MM.1S (cell line): ENCODE measurements at regions not wholly inside any gene's neighbourhood (a gene's known extent, or its start where the extent isn't known, plus 50 kb on each side); places are given as distances from the start of the nearest gene placed in this dataset.

Source experiments
- DNase-seq: peaks from one replicate; pipeline ENCODE4 v3.0.0-alpha.2; 2015
- H2AFZ ChIP-seq: fragments of 300-600 bp; sonication (generic); 2 replicates; pipeline ENCODE4 v1.6.0; 2016; ENCODE audit warnings: antibody characterized with exemption, low read length
- H3F3A ChIP-seq: fragments of 300-600 bp; sonication (generic); 2 replicates; pipeline ENCODE4 v1.6.1; 2016; ENCODE audit warnings: mild to moderate bottlenecking, antibody characterized with exemption, low read length, moderate library complexity, mixed read lengths; ENCODE audit not compliant: insufficient read depth
- H3K27ac ChIP-seq: fragments of 300-600 bp; sonication (generic); 2 replicates; pipeline ENCODE4 v1.5.1; 2016; ENCODE audit warnings: mild to moderate bottlenecking, low read length
- H3K27me3 ChIP-seq: fragments of 300-600 bp; sonication (generic); replicated peaks from 2 replicates; pipeline ENCODE4 v1.6.0; 2016; ENCODE audit warnings: low read length; ENCODE audit not compliant: insufficient read depth
- H3K36me3 ChIP-seq: fragments of 300-600 bp; sonication (generic); replicated peaks from 2 replicates; pipeline ENCODE4 v1.6.1; 2016; ENCODE audit warnings: mild to moderate bottlenecking, low read length, mixed read lengths; ENCODE audit not compliant: insufficient read depth
- H3K4me1 ChIP-seq: fragments of 300-600 bp; sonication (generic); 2 replicates; pipeline ENCODE4 v1.6.1; 2016; ENCODE audit warnings: low read length, mixed read lengths
- H3K4me2 ChIP-seq: fragments of 300-600 bp; sonication (generic); 2 replicates; pipeline ENCODE4 v1.6.0; 2016; ENCODE audit warnings: low read depth, low read length
- H3K4me3 ChIP-seq: fragments of 300-600 bp; sonication (generic); 2 replicates; pipeline ENCODE4 v1.5.1; 2016; ENCODE audit warnings: low read length, mixed read lengths
- H3K79me2 ChIP-seq: fragments of 300-600 bp; sonication (generic); 2 replicates; pipeline ENCODE4 v1.6.1; 2016; ENCODE audit warnings: mixed run types, low read length, mixed read lengths
- H3K9ac ChIP-seq: fragments of 300-600 bp; sonication (generic); 2 replicates; pipeline ENCODE4 v1.6.1; 2016; ENCODE audit warnings: low read length, mixed read lengths
- H3K9me2 ChIP-seq: fragments of 300-600 bp; sonication (generic); replicated peaks from 2 replicates; pipeline ENCODE4 v1.6.1; 2016; ENCODE audit warnings: mild to moderate bottlenecking, low read length, mixed read lengths; ENCODE audit not compliant: insufficient read depth
- H3K9me3 ChIP-seq: fragments of 300-600 bp; sonication (generic); replicated peaks from 2 replicates; pipeline ENCODE4 v1.6.1; 2016; ENCODE audit warnings: mild to moderate bottlenecking, low read length, mixed read lengths; ENCODE audit not compliant: insufficient read depth
- H4K20me1 ChIP-seq: fragments of 300-600 bp; sonication (generic); 2 replicates; pipeline ENCODE4 v1.6.1; 2016; ENCODE audit warnings: mild to moderate bottlenecking, low read length, moderate library complexity, mixed read lengths; ENCODE audit not compliant: insufficient read depth
- EZH2 ChIP-seq: fragments of 300-600 bp; sonication (generic); optimal IDR thresholded peaks from 2 replicates; pipeline ENCODE3; 2017; ENCODE audit warnings: low read depth, mild to moderate bottlenecking, antibody characterized with exemption, low read length, mixed read lengths
- EZH2phosphoT487 ChIP-seq: fragments of 300-600 bp; sonication (generic); IDR thresholded peaks from 2 replicates; pipeline ENCODE4 v1.6.1; 2018; ENCODE audit warnings: antibody characterized with exemption, low read length
- TF ChIP-seq, protein P1 (sequence below): fragments of 300-600 bp; sonication (generic); IDR thresholded peaks from 2 replicates; pipeline ENCODE4 v1.5.1; 2016; ENCODE audit warnings: antibody characterized with exemption, low read length, mixed read lengths

- H3K9me2 ChIP-seq: no peaks in the 10 kb centered on the region
- H2AFZ ChIP-seq: no peak overlapping the region
- DNase-seq: no peak
- no peak overlapping the region for H3K9ac ChIP-seq
- H3K4me2 ChIP-seq: no peak overlapping the region
- H3F3A ChIP-seq: no peaks in the 10 kb centered on the region
- H3K36me3 ChIP-seq: no peaks in the 10 kb centered on the region
- H3K9me3 ChIP-seq: no peaks in the 10 kb centered on the region
- H4K20me1 ChIP-seq: no peaks in the 10 kb centered on the region
- H3K79me2 ChIP-seq: no peaks in the 10 kb centered on the region
- H3K4me3 ChIP-seq: no peak overlapping the region
- no peak for TF ChIP-seq EZH2
- no peak for TF ChIP-seq EZH2phosphoT487
- TF ChIP-seq, protein P1, sequence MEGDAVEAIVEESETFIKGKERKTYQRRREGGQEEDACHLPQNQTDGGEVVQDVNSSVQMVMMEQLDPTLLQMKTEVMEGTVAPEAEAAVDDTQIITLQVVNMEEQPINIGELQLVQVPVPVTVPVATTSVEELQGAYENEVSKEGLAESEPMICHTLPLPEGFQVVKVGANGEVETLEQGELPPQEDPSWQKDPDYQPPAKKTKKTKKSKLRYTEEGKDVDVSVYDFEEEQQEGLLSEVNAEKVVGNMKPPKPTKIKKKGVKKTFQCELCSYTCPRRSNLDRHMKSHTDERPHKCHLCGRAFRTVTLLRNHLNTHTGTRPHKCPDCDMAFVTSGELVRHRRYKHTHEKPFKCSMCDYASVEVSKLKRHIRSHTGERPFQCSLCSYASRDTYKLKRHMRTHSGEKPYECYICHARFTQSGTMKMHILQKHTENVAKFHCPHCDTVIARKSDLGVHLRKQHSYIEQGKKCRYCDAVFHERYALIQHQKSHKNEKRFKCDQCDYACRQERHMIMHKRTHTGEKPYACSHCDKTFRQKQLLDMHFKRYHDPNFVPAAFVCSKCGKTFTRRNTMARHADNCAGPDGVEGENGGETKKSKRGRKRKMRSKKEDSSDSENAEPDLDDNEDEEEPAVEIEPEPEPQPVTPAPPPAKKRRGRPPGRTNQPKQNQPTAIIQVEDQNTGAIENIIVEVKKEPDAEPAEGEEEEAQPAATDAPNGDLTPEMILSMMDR: no peak
- no peak overlapping the region for H3K27ac ChIP-seq
- H3K4me1 ChIP-seq: no peaks in the 10 kb centered on the region
- H3K27me3 ChIP-seq: no peaks in the 10 kb centered on the region
Measured at GRCh38 chr10:121242741-121243608, 355.3 kb downstream of the FGFR2 start.

DNA sequence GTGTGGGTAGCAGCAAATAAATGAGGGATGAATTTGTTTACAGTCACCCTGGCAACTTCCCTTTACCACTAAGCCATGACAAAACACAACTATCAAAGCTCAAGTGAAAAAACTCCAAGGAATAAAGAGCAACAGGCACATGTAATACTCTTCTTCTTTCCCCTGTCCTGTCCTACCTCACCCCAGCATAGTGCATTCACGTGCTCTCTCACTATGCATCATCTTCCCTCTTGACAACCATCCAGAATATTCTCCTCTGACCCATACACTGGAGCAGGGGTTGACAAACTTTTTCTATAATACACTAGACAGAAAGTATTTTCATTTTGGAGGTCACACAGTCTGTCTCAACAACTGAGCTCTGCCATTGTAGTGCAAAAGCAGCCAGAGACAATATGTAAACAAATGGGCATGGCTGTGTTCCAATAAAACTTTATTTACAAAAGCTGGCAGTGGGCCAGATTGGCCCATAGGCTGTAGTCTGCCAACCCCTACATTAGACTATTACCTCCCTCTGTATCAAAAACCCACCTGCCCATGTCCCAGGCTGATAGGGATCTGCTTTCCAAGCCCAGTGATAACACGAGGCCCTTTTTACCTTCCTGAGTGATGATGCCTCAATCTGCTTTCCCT is 354.5 kb downstream of the FGFR2 start:
- Histone ChIP-seq H3K36me3 (no peaks in the 10 kb centered on the region), H3K4me2 (no peak overlapping the region), H2AFZ (no peak overlapping the region), H4K20me1 (no peaks in the 10 kb centered on the region), H3K9ac (no peak overlapping the region), H3K4me1 (no peaks in the 10 kb centered on the region), H3K4me3 (no peak overlapping the region), H3F3A (no peaks in the 10 kb centered on the region), H3K27me3 (no peaks in the 10 kb centered on the region), H3K9me2 (no peaks in the 10 kb centered on the region), H3K9me3 (no peaks in the 10 kb centered on the region), H3K79me2 (no peaks in the 10 kb centered on the region), H3K27ac (no peak overlapping the region)
- no peak for DNase-seq
- TF ChIP-seq EZH2 (no peak), EZH2phosphoT487 (no peak)
- TF ChIP-seq, protein P1: no peak

DNA sequence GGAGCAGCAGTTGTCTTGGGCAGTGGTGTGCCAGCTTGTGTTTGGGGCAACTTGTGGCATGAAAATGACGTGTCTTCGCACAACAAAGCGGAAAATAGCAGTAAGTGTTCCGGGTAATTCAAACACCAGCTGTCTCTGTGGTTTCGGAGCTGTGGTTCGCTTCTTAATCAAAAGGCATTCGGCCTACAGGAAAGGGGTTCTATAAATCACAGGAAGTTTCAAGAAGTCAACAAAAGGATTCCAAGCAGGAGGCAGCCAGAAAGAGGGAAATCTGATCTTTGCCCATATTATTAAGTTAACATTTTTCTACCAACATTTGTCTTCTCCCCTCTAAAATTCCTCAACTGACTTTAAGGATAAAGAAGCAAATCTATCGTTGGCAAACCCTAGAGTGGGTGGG is 353.4 kb downstream of the FGFR2 start:
- TF ChIP-seq EZH2phosphoT487: no peak
- H3F3A ChIP-seq: no peaks in the 10 kb centered on the region
- no peak for DNase-seq
- no peak overlapping the region for H3K27ac ChIP-seq
- no peaks in the 10 kb centered on the region for H3K9me3 ChIP-seq
- no peaks in the 10 kb centered on the region for H3K36me3 ChIP-seq
- H3K4me3 ChIP-seq: no peak overlapping the region
- no peaks in the 10 kb centered on the region for H4K20me1 ChIP-seq
- H3K27me3 ChIP-seq: no peaks in the 10 kb centered on the region
- no peaks in the 10 kb centered on the region for H3K79me2 ChIP-seq
- no peak overlapping the region for H3K9ac ChIP-seq
- no peaks in the 10 kb centered on the region for H3K9me2 ChIP-seq
- no peaks in the 10 kb centered on the region for H3K4me1 ChIP-seq
- H2AFZ ChIP-seq: no peak overlapping the region
- H3K4me2 ChIP-seq: no peak overlapping the region

DNA sequence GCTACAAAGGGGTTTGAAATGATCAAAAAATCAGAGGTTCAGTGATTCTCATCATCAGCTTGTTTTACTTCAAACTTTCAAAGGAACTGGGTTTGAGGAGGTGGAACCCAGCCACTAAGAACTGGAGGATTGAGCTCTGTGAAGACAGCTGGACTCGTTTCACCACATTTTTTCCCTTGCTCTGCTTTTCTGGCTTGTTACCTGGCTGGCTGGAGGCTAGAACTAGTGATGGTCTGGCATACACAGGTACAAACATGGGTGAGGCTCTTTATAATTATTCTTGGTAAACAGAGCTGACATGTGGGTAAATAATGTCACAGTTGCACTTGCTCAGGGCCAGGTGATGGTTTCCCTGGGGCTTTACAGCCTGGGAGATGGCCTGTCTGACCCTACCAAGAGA is 352.5 kb downstream of the FGFR2 start:
- Histone ChIP-seq H4K20me1 (no peaks in the 10 kb centered on the region), H3K36me3 (no peaks in the 10 kb centered on the region), H3K4me3 (no peak overlapping the region), H3K4me1 (no peaks in the 10 kb centered on the region), H2AFZ (no peak overlapping the region), H3K9me2 (no peaks in the 10 kb centered on the region), H3K27me3 (no peaks in the 10 kb centered on the region), H3K79me2 (no peaks in the 10 kb centered on the region), H3K9me3 (no peaks in the 10 kb centered on the region), H3K27ac (no peak overlapping the region), H3F3A (no peaks in the 10 kb centered on the region), H3K9ac (no peak overlapping the region), H3K4me2 (no peak overlapping the region)
- TF ChIP-seq EZH2phosphoT487 (no peak), EZH2 (no peak)
- TF ChIP-seq, protein P1: no peak
- no peak for DNase-seq
